Left lung (tissue), 4 donors: ENCODE measurements at regions not wholly inside any gene's neighbourhood (a gene's known extent, or its start where the extent isn't known, plus 50 kb on each side); places are given as distances from the start of the nearest gene placed in this dataset.
"Not testable (repeated sequence)": the region's sequence is repeated elsewhere in the genome, so short reads cannot be mapped to it uniquely, and the experiment has no call there.

Experiments used
- ATAC-seq: fragments of 200-7000 bp; cut with Tn5 transposase; one replicate; pipeline ENCODE4 v1.9.1; 2020; ENCODE audit warnings: moderate library complexity
- DNase-seq, 4 donors: peaks; one replicate each; pipeline ENCODE4 v3.0.0-alpha.2; 2013 to 2020
- H3K27ac ChIP-seq, 2 donors: fragments of 200-600 bp; sonication (generic) in 1 of 2; one replicate each; pipeline versions ENCODE4 v1.5.0 to v1.8.0; 2020 to 2021
- H3K27me3 ChIP-seq, 2 donors: fragments of 200-600 bp; sonication (generic) in 1 of 2; one replicate each; pipeline versions ENCODE4 v1.5.0 to v1.8.0; 2020 to 2021
- H3K36me3 ChIP-seq, 2 donors: fragments of 200-600 bp; sonication (generic) in 1 of 2; one replicate each; pipeline versions ENCODE4 v1.5.0 to v1.8.0; 2020 to 2021
- H3K4me1 ChIP-seq, 2 donors: fragments of 200-600 bp; one replicate each; pipeline ENCODE4 v1.8.0; 2021
- H3K4me3 ChIP-seq, 2 donors: fragments of 200-600 bp; sonication (generic) in 1 of 2; one replicate each; pipeline versions ENCODE4 v1.5.0 to v1.8.0; 2020 to 2021; ENCODE audit warnings: mild to moderate bottlenecking in 1 of 2
- H3K9me3 ChIP-seq, 2 donors: fragments of 200-600 bp; sonication (generic) in 1 of 2; one replicate each; pipeline versions ENCODE4 v1.5.0 to v1.8.0; 2020 to 2021
- CTCF ChIP-seq, 2 donors: fragments of 200-600 bp; sonication (generic) in 1 of 2; IDR thresholded peaks; one replicate each; pipeline versions ENCODE4 v1.5.0 to v1.8.0; 2021; ENCODE audit warnings: antibody characterized with exemption in 2 of 2
- intact Hi-C, 2 donors: fragments of 100-400 bp; cut with DNase I; formaldehyde crosslinking; loops; one replicate each; pipeline versions ENCODE4 v1.11.2 to v1.14.2; 2022
- donor health status: DM: no; HTN: yes; CAD: no.
- donor health status: DM: no; HTN: no; CAD: no.

GRCh38 chr2:184372484-184372883 is 225.8 kb upstream of the ZNF804A start:
- ATAC-seq (no peak), DNase-seq (no peak)
- Histone ChIP-seq H3K4me1 (no peaks in the 10 kb centered on the region), H3K4me3 (no peak overlapping the region), H3K36me3 (no peaks in the 10 kb centered on the region), H3K9me3 (no peaks in the 10 kb centered on the region), H3K27ac (no peak overlapping the region), H3K27me3 (no peaks in the 10 kb centered on the region)
- intact Hi-C loops: no loop called here
- TF ChIP-seq CTCF (IDR thresholded peaks at IDR 0.05): no peak

- H3K36me3 ChIP-seq: no peaks in the 10 kb centered on the region
- H3K4me1 ChIP-seq: no peaks in the 10 kb centered on the region
- no peak for TF ChIP-seq CTCF (IDR thresholded peaks at IDR 0.05)
- no peak for ATAC-seq
- H3K4me3 ChIP-seq: no peak overlapping the region
- peaks cover 0 to 11% of the 10 kb centered on the region in 2 donors for H3K9me3 ChIP-seq
- intact Hi-C loops: no loop called here
- H3K27ac ChIP-seq: no peak overlapping the region
- no peaks in the 10 kb centered on the region for H3K27me3 ChIP-seq
- DNase-seq: no peak
Observed at GRCh38 chr2:184394642-184395041, 203.7 kb upstream of the ZNF804A start.

GRCh38 chr2:184402381-184402780 is 195.9 kb upstream of the ZNF804A start:
- DNase-seq (no peak), ATAC-seq (no peak)
- H3K9me3 ChIP-seq: peaks cover 0 to 14% of the 10 kb centered on the region in 2 donors
- no peak for TF ChIP-seq CTCF (IDR thresholded peaks at IDR 0.05)
- no peaks in the 10 kb centered on the region for H3K36me3 ChIP-seq
- no peak overlapping the region for H3K4me3 ChIP-seq
- H3K27ac ChIP-seq: no peak overlapping the region
- no peaks in the 10 kb centered on the region for H3K4me1 ChIP-seq
- no peaks in the 10 kb centered on the region for H3K27me3 ChIP-seq
- intact Hi-C loops: no loop called here

GRCh38 chr2:184407041-184407630 is 191.2 kb upstream of the ZNF804A start:
- intact Hi-C loops, H3K27ac ChIP-seq, H3K27me3 ChIP-seq, ATAC-seq, H3K4me3 ChIP-seq, H3K36me3 ChIP-seq, DNase-seq, H3K4me1 ChIP-seq: not testable (repeated sequence)
- peaks cover 0 to 18% of the 10 kb centered on the region in 2 donors for H3K9me3 ChIP-seq

- ATAC-seq: no peak
- Histone ChIP-seq H3K27me3 (no peaks in the 10 kb centered on the region), H3K4me3 (no peak overlapping the region), H3K27ac (no peak overlapping the region), H3K36me3 (no peaks in the 10 kb centered on the region), H3K9me3 (peaks cover 0 to 18% of the 10 kb centered on the region in 2 donors), H3K4me1 (no peaks in the 10 kb centered on the region)
- intact Hi-C loops: no loop called here
- no peak for TF ChIP-seq CTCF (IDR thresholded peaks at IDR 0.05)
- no peak for DNase-seq
Observed at GRCh38 chr2:184410160-184410559, 188.2 kb upstream of the ZNF804A start.

GRCh38 chr2:184413221-184413620 is 185.1 kb upstream of the ZNF804A start:
- TF ChIP-seq CTCF (IDR thresholded peaks at IDR 0.05): no peak
- Histone ChIP-seq H3K27me3 (no peaks in the 10 kb centered on the region), H3K9me3 (no peaks in the 10 kb centered on the region), H3K36me3 (no peaks in the 10 kb centered on the region), H3K4me1 (no peaks in the 10 kb centered on the region), H3K4me3 (no peak overlapping the region), H3K27ac (no peak overlapping the region)
- no peak for DNase-seq
- intact Hi-C loops: no loop called here
- ATAC-seq: no peak
